HG03025 (cell line): ENCODE measurements at regions not wholly inside any gene's neighbourhood (a gene's known extent, or its start where the extent isn't known, plus 50 kb on each side); places are given as distances from the start of the nearest gene placed in this dataset.
"Not testable (repeated sequence)": the region's sequence is repeated elsewhere in the genome, so short reads cannot be mapped to it uniquely, and the experiment has no call there.

Experiments used
- ATAC-seq: cut with Tn5 transposase; IDR thresholded peaks from one replicate; pipeline ENCODE4 v1.9.1; 2021; ENCODE audit warnings: mild to moderate bottlenecking, moderate library complexity; ENCODE audit not compliant: unreplicated experiment, low FRiP score

- ATAC-seq: no peak
These were observed 442.7 kb downstream of the RAPGEF2 start for GRCh38 chr4:159545556-159545955.

GRCh38 chr4:159547645-159548308 is 444.9 kb downstream of the RAPGEF2 start:
- ATAC-seq: no peak

- no peak for ATAC-seq
These were observed 446.2 kb downstream of the RAPGEF2 start for GRCh38 chr4:159549098-159549518.

- no peak for ATAC-seq
These were observed 448.4 kb downstream of the RAPGEF2 start for GRCh38 chr4:159551281-159551680.

- no peak for ATAC-seq
These were observed 450.3 kb downstream of the RAPGEF2 start for GRCh38 chr4:159552979-159553768.

- no peak for ATAC-seq
These were observed 453.0 kb downstream of the RAPGEF2 start for GRCh38 chr4:159555873-159556272.

- ATAC-seq: no peak
These were observed 459.5 kb downstream of the RAPGEF2 start for GRCh38 chr4:159562366-159562765.

- no peak for ATAC-seq
These were observed 460.4 kb downstream of the RAPGEF2 start for GRCh38 chr4:159563257-159563656.

GRCh38 chr4:159564615-159565014 is 461.7 kb downstream of the RAPGEF2 start:
- no peak for ATAC-seq

GRCh38 chr4:159566786-159567185 is 463.9 kb downstream of the RAPGEF2 start:
- ATAC-seq: no peak

GRCh38 chr4:159577241-159577640 is 474.4 kb downstream of the RAPGEF2 start:
- no peak for ATAC-seq

- ATAC-seq: no peak
These were observed 479.8 kb downstream of the RAPGEF2 start for GRCh38 chr4:159582685-159583084.

- ATAC-seq: no peak
These were observed 490.1 kb downstream of the RAPGEF2 start for GRCh38 chr4:159592898-159593556.

GRCh38 chr4:159593681-159594080 is 490.8 kb downstream of the RAPGEF2 start:
- no peak for ATAC-seq

- no peak for ATAC-seq
These were observed 491.7 kb downstream of the RAPGEF2 start for GRCh38 chr4:159594576-159594975.

GRCh38 chr4:159595101-159595500 is 492.2 kb downstream of the RAPGEF2 start:
- not testable (repeated sequence) for ATAC-seq

- ATAC-seq: no peak
These were observed 495.7 kb downstream of the RAPGEF2 start for GRCh38 chr4:159598602-159599001.

GRCh38 chr4:159600061-159600460 is 497.2 kb downstream of the RAPGEF2 start:
- no peak for ATAC-seq

- no peak for ATAC-seq
These were observed 501.9 kb downstream of the RAPGEF2 start for GRCh38 chr4:159604781-159605180.

GRCh38 chr4:159606835-159607234 is 504.0 kb downstream of the RAPGEF2 start:
- no peak for ATAC-seq

GRCh38 chr4:159607809-159608208 is 504.9 kb downstream of the RAPGEF2 start:
- ATAC-seq: no peak
